Left renal pelvis (tissue), 4 donors: ENCODE measurements at regions not wholly inside any gene's neighbourhood (a gene's known extent, or its start where the extent isn't known, plus 50 kb on each side); places are given as distances from the start of the nearest gene placed in this dataset.
"Not testable (repeated sequence)": the region's sequence is repeated elsewhere in the genome, so short reads cannot be mapped to it uniquely, and the experiment has no call there.

Experiments
- DNase-seq, 4 donors: peaks; one replicate each; pipeline ENCODE4 v3.0.0-alpha.2; 2013; ENCODE audit warnings: low read depth in 4 of 4, low spot score in 3 of 4

DNA sequence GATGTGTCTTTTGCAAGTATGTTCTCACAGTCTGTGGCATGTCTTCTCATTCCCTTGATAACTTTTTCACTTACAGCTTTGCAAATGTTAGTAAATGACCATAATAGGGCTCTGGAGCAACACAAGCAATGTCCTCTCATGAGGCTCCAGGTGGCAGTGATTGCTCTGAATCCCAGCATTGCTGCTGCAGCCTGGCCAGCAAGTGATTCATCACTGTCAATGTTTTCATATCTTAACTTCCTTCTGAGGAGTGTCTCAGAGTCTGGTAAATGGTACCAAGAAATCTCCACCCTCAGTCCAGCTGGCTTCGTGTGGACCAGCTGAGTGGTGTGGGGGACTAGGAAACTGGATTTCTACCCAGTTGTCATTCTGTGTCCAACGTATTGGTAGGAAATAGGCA, 139.6 kb downstream of the MYLK4 start:
- no peak for DNase-seq

DNA sequence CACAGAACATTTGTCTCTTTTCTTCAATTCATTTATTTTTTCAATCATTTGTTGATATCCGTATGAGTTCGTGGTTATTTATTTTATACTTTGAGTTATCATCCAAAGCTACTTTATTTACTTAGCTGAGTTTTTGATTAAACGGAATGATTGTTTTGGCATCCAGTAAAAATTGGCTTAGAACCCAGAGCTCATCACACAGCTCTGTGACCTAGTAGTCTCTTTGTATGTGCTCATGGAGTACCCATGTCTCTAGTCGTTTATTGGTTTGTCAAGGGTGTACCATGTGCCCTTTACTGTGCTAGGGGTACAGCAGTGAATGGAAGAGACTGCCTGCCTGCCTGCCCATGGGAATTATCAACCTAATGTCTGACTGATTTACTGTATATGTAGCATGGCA, 142.2 kb downstream of the MYLK4 start:
- no peak for DNase-seq

DNA sequence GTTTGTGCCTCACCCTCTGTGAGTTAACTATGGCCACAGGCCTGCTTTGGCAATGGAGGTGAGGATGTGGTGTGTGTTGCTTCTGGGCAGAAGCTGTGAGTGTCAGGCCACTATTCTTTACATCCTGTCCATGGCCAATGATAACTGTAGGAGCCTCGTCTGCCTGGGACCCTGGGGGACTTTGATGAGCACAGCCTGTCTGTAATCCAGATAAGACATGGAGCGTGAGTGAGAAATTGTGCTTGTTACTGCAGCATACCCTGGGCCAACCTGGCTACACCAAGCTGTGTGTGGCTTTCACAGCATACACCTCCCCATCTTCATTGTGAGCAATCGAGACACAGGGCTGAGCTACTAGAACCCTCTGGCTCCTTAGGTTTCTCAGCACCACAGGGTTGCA, 150.4 kb downstream of the MYLK4 start:
- DNase-seq = no peak

DNA sequence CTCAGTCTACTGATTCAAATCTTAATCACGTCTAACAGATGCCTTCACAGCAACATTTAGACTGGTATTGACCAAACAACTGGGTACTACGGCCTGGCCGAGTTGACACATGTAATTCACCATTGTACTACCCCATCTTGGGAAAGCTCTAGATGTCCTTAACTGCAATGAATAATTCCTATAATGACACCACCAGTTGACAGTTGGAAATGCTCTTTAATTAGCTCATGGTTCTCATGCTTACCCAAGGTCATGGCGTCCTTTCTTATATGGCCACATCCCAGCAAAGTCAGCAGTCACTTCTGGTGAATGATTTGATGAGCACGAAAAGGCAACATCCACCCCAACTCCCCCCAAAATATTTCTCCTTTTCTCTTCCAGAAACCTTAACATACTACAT, 150.9 kb downstream of the MYLK4 start:
- no peak for DNase-seq

DNA sequence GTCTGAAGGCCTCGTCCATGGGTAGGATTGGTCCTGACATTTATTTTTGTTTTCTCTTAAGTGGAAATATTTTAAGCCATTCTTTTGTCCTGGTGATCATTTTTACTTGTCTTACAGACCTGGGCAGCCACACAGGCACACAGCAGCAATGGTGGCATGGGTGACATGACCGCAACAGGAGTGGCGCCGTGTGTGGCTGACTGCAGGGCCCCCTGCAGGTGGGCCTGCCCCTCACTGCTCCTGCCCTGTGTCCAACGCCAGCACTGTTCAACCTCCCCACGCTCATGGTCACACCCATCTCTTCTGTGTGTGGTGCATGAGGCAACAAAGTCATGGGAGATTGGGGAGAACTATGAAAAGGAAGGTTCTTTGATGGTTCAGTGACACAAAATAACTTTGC, 151.9 kb downstream of the MYLK4 start:
- DNase-seq = no peak

DNA sequence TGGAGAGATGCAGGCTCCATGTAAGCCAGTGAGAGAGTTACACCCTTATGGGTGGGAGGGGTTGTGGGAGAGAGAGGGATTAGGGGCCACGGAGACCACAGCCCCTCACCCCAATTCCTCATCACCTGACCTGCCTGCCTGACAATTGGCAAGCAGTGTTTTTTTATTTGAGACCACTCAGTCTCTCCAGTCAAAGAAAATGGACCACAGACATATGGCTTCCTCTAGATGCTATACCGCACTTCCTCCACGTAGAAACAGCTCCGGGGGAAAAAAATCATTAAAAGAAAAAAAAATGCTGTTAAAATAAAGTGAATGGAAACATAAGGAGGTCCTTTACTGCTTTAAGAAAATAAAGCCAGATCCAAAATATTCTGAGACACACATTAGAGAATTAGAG, 152.7 kb downstream of the MYLK4 start:
- DNase-seq = no peak

DNA sequence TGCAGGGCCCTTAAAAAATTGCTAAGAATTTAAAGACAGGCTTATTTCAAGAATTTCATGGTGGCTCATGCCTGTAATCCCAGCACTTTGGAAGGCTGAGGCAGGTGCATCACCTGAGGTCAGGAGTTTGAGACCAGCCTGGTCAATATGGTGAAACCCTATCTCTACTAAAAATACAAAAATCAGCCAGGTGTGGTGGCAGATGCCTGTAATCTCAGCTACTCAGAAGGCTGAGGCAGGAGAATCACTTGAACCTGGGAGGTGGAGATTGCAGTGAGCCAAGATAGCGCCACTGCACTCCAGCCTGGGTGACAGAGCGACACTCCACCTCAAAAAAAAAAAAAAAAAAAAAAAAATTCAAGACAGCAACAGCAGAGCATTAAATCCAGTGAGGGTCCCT, 153.3 kb downstream of the MYLK4 start:
- not testable (repeated sequence) for DNase-seq

DNA sequence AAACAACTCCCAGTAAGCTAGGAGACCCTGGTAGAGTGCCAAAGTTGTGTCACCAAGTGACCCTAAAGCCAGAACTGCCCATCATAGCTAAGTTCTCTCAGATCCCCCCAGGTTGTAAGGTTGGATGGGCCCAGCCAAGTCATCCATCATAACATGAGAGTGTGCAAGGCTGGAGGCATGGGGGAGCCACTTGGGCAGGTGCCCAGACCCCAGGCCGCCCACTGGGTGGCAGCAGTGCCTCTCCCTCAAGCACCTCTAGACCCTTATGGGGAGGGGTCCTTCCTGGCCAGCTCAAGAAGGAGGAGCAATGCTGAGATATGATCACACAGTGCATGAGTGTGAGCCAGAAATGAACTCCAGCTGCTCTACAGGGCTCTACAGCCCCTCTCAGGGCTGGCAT, 154.5 kb downstream of the MYLK4 start:
- DNase-seq = no peak

DNA sequence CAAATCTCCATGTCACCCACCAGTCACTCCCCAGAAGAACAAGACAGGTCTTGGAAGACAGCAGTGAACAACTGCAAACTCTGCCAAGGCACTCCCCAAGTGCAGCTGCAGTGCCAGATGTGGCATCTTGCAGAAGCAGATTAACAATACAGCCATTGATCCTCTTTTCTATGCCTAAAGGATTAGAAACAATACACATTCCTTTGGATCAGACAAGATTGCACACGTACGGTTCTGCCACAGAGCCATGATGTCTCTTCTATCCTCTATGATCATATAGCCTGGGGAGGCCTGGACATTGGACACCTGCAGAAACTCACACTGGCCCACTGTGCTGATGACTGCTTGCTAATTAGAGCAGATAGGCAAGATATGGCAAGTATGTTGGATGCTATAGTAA, 155.9 kb downstream of the MYLK4 start:
- no peak for DNase-seq

DNA sequence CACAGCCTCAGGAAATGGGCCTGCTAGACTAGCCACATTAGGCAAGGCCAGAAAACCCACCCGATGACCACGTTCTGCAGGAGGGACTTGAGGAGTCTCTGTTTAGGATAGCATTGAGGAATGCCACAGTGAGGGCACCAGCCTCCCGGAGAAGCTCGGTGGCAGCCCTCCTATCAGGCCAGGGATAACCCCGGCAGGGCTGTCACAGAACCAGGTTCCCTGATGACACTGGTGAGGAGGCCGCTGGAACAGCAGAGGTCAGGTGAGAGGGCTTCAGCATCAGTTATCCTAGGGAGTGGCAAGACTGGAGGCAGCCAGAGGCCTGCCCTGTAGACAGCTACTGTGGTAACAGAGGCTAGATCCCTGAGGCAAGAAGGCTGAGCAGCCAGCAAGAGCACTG, 157.6 kb downstream of the MYLK4 start:
- DNase-seq = no peak

DNA sequence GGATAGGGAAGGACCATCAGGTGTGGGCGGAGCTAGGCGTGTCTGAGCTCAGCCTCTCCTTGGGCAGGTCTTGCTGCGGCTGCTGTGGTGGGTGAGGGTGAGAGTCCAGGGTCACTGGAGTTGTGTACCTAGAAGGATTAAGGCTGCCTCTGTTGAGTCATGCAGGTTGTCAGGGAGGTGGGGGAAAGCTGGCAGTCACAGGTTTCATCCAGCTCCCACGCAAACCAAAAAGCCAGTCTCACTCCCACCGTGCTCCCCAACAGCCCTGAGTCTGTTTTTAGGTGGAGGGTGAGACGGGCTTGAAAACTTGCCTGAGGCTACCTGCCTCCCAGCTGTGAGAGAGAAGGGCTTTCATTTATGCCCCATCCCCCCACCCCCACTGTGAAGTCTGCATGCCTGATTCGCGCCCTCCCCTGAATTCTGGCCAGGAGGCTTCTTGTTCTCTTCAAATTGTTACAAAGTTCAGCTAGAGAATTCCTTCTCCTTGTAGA, 161.5 kb downstream of the MYLK4 start:
- DNase-seq = no peak

DNA sequence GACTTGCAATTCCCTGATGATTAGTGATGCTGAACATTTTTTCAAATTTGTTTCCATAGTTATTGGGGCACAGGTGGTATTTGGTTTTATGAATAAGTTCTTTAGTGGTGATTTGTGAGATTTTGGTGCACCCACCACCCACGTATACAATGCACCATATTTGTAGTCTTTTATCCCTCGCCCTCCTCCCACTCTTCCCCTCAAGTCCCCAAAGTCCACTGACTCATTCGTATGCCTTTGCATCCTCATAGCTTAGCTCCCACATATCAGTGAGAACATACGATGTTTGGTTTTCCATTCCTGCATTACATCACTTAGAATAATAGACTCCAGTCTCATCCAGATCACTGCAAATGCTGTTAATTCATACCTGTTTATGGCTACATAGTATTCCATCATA, 167.3 kb downstream of the MYLK4 start:
- no peak for DNase-seq

DNA sequence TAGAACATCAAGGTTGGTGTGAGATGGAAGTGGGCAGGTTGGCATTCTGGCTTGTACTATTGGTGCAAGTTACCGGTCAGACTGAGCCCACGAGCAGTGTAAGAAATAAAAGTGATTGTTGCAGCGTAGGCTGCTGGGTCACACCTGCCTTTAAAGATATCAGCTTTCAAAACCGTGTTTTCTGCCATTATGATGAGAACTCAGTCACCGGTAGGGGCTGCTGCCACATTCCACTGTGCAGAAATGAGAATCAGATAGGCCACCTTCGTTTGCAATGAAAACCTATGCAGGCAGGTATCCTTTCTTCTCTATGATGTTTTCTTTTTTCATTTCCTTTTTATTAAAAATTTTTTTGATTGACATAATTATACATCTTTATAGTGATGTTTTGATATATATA, 168.5 kb downstream of the MYLK4 start:
- DNase-seq = no peak

DNA sequence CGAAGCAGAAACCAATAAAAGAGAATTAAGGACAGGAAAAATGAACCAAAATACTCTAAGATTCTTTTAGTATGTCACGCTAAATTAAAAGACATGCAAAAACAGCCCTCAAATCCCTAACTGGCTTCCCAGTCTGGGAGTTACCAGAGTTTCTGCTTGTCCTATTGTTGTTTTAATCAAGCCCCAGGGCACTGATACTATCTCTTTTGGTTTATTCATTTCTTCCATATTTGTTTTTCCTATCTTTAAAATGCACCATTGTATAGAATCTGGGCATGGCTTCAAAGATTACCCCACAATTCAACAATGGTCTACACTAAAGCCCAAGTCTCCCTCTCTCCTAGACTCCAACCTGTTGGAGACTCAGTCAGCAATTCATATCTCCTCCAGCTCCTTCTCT, 169.1 kb downstream of the MYLK4 start:
- DNase-seq = no peak

DNA sequence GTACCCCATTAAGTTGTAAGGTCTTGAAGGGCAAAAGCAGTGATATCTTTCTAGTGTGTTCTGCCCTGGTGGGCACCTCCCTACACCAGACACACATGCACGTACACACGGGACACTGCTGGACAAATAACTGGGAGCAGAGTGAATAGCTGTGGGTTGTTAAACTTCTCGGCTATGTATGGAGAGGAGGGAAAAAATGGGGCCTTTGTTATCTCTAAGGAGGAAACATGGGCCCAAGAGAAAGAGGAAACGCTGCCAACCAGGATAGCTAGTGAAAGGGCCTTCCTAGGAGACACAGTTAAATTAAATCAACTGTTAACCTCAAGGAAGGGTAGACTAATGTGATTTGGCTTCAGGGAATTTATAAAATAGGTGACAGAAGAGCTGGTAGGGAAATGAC, 169.7 kb downstream of the MYLK4 start:
- no peak for DNase-seq

DNA sequence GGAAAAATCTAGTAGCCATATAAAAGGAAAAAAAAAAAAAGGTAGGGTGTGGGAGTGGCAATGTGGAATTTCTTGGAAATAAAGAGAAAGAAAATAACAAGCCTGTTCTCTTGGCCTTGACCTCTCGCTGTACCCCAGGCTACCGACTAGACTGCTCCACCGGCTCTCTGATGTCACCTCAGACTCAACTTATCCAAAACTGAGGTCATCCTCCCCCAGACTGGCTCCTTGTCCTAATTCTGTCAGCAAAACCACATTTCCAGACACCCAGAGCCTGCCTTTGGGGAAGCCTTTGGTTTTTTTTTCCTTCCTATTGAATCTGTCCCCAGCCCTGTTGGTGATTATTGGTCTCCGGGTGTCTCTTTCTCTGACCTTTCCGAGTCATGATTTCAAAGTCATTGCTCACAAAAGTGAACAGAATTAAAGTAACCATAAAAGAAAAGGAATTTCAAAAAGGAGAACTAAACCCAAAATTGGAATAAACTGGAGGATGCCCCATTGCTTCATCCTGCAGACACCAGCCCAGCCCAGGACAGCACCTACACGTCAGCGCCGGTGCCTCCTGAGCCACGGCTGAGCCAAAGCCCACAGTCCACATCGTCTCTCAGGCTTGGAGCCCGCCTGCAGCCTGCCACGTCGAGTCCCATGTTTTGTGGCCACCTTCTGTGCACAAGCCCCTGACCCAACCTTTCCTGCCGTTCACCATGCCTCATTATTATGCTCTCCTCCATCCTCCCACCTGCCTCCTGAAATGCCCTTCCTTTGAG, 170.7 kb downstream of the MYLK4 start:
- no peak for DNase-seq

DNA sequence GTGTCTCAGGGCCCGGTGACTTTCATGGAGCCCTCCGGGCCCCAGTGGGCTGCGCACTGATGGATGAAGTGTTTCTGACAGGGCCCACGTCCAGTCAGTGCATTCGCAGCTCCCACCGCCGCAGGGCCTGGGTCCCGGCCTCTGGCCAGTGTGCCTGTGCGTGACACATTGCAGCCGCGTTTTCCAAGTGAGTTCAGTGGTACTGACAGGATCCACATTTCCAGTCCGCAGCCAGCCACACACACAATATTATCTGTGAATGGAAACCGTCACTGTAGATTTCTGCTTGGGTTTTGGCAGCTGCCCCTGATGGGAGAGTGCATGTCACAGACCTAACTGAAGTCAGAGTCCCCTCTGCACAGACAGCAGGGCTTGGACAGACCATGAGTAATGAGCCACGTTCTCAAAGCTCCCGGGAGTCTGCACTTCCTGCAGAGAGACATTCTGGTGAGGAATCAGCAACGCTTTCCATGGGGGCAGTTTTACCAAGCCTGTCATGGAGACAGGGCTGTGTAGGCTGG, 171.4 kb downstream of the MYLK4 start:
- DNase-seq = no peak

DNA sequence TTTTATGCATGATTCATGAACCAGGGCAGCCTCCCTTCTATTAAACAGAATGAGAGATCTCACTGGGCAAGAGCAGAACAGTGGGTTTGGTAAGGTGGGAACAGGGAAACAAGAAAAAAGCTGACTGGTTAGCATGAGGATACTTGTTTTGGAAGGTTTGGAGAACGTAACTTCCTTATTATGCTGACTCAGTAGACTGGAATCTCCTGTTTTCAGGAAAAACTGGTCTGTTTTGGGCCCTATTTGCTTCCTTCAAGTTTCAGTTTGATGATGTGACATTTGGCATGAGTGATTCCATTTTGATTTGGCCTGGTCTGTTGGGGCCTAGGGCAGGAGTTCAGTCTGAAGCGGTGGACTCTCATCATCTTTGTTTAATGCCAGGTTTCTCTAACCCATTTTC, 172.0 kb downstream of the MYLK4 start:
- no peak for DNase-seq

DNA sequence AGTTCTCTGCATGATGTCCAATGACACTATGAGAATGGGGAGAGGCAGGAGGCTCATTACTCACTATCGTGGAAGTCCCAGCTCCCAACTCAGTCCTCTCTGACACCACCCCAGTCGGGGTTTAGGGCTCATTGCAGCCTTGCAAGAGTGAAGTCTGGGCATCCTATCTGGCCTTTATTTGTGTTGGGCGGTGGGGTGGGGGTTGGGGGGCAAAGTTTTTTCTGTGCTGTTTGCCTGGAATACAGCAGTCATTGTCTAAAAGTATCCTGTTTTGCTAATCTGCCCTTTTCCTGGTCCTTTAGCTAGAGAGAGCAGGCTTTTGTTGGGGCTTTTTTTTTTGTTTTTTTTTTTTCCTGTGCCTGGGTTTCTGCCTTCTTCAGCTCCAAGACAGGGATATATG, 174.2 kb downstream of the MYLK4 start:
- DNase-seq = no peak

DNA sequence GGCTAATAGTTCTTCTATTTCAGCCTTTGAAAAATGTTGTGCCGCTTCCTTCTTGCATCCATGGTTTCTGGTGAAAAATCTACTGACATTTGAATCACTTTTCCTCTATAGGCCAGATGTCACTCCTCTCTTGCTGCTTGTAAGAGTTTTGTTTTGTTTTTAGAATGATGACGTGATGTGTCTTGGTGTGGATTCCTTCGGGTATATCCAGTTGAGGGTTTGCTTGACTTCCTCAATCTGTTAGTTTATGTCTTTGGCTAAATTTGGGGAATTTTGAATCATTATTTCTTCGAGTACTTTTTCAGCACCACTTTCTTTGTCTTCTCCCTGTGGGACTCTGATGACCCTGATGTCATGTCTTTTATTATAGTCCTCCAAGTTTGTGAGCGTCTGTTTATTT, 175.5 kb downstream of the MYLK4 start:
- DNase-seq = no peak

DNA sequence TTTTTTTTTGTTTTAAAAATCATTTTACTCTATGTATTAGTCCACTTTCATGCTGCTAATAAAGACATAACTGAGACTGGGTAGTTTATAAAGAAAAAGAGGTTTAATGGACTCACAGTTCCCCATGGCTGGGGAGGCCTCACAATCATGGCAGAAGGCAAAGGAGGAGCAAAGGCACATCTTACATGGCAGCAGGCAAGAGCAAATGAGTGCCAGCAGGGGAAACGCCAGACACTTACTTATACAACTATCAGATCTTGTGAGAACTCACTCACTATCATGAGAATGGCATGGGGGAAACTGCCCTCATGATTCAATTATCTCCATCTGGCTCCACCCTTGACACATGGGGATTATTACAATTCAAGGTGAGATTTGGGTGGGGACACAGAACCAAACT, 181.3 kb downstream of the MYLK4 start:
- not testable (repeated sequence) for DNase-seq

DNA sequence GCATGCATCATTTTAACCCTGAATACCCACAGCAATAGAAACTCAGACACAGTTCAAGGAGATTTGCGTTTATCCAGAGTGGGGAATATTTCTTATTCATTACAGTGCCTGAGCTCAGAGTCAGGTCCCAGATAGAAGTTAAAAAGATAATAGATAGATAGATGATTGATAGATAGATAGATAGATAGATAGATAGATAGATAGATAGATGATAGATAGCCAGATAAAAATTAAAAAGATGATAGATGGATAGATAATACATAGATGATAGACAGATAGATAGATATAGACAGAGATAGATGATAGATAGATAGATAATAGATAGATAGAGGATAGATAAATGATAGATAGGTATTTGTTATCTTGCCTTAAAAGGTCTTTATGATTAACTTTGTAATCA, 184.7 kb downstream of the MYLK4 start:
- DNase-seq = no peak

DNA sequence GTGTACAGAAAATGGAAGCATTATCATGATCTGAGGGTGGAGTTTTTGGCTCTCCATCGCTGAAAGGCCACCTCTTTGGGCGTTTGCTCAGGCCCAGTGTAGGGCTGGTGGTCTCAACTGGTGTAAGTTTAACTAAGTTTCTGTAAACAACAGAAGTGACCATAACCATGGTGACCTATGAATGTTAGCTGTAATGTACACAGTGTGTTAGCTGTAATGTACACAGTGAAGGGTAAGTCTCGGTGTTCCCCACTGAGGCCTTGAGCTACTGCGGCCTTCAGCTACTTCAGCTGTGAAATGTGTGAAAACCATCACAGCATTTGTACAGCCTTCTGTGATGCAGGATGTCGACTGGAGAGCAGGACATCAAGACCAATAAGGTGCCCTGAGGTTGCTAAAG, 185.2 kb downstream of the MYLK4 start:
- no peak for DNase-seq
